Caco-2 (cell line): ENCODE measurements at regions not wholly inside any gene's neighbourhood (a gene's known extent, or its start where the extent isn't known, plus 50 kb on each side); places are given as distances from the start of the nearest gene placed in this dataset.

ENCODE experiments used
- BruUV-seq: library from RNA; stranded (reverse); fragments of 400-500 nt; replicated peaks from 2 replicates; lab custom pipeline; 2021; lab: Mats Ljungman, UMichigan
- CTCF ChIA-PET: fragments of 300-600 bp; sonication (Branson Sonifier 250); formaldehyde crosslinking; loops from one replicate; lab custom pipeline; 2022; ENCODE audit warnings: antibody characterized with exemption; lab: Charles Lee
- POLR2A ChIA-PET: fragments of 300-600 bp; sonication (Branson Sonifier 250); formaldehyde crosslinking; loops from one replicate; lab custom pipeline; 2022; ENCODE audit warnings: antibody characterized with exemption; lab: Charles Lee
- DNase-seq, 2 experiments: peaks; one replicate each; pipeline versions ENCODE4 v3.0.0 to v3.0.0-alpha.2; 2020 to 2022
- H3K27me3 ChIP-seq: replicated peaks from 2 replicates; pipeline ENCODE4 v1.6.0; 2011; ENCODE audit warnings: low read length; ENCODE audit not compliant: control insufficient read depth, insufficient read depth
- H3K36me3 ChIP-seq: 2 replicates; pipeline ENCODE4 v1.5.1; 2011; ENCODE audit warnings: low read length; ENCODE audit not compliant: control insufficient read depth, insufficient read depth
- H3K4me1 ChIP-seq: fragments of 250-450 bp; sonication (Bioruptor Pico); 2 replicates; pipeline ENCODE4 v1.5.1; 2020; ENCODE audit warnings: mild to moderate bottlenecking
- H3K4me3 ChIP-seq: 2 replicates; pipeline ENCODE4 v1.5.1; 2011; ENCODE audit warnings: low read depth, mild to moderate bottlenecking, control low read depth, low read length
- H3K9me3 ChIP-seq: fragments of 250-450 bp; sonication (Bioruptor Pico); 2 replicates; pipeline ENCODE4 v1.5.1; 2020; ENCODE audit warnings: mild to moderate bottlenecking, moderate library complexity
- H3K27ac Mint-ChIP-seq: one replicate; pipeline ENCODE4 v1.8.0; 2022; ENCODE audit warnings: mixed read lengths; ENCODE audit not compliant: unreplicated experiment
- H3K27me3 Mint-ChIP-seq: one replicate; pipeline ENCODE4 v1.8.0; 2022; ENCODE audit warnings: mixed read lengths; ENCODE audit not compliant: insufficient read depth, unreplicated experiment
- H3K36me3 Mint-ChIP-seq: one replicate; pipeline ENCODE4 v1.8.0; 2022; ENCODE audit warnings: mild to moderate bottlenecking, mixed read lengths; ENCODE audit not compliant: insufficient read depth, unreplicated experiment
- H3K4me1 Mint-ChIP-seq: one replicate; pipeline ENCODE4 v1.8.0; 2022; ENCODE audit warnings: low read depth, mixed read lengths; ENCODE audit not compliant: unreplicated experiment
- H3K4me3 Mint-ChIP-seq: one replicate; pipeline ENCODE4 v1.8.0; 2022; ENCODE audit warnings: mild to moderate bottlenecking, moderate library complexity, mixed read lengths; ENCODE audit not compliant: unreplicated experiment
- H3K9me3 Mint-ChIP-seq: one replicate; pipeline ENCODE4 v1.8.0; 2022; ENCODE audit warnings: mixed read lengths; ENCODE audit not compliant: unreplicated experiment
- intact Hi-C: fragments of 100-400 bp; cut with micrococcal nuclease; formaldehyde crosslinking; loops from one replicate; pipeline ENCODE4 v1.10.0; 2022; ENCODE audit not compliant: unreplicated experiment
- TF ChIP-seq, protein P1 (sequence below), 2 experiments: fragments of 200-600 bp in 1 of 2; IDR thresholded peaks; 1 replicate in 1 of 2; 2 replicates in 1 of 2; pipeline versions ENCODE4 v1.5.1 to v1.8.0; 2011 to 2022; ENCODE audit warnings: antibody characterized with exemption in 1 of 2, control low read depth in 1 of 2, inconsistent platforms in 1 of 2, low read depth in 1 of 2, low read length in 1 of 2, mild to moderate bottlenecking in 1 of 2, moderate library complexity in 1 of 2; ENCODE audit not compliant: insufficient read depth in 1 of 2, severe bottlenecking in 1 of 2, unreplicated experiment in 1 of 2

DNA sequence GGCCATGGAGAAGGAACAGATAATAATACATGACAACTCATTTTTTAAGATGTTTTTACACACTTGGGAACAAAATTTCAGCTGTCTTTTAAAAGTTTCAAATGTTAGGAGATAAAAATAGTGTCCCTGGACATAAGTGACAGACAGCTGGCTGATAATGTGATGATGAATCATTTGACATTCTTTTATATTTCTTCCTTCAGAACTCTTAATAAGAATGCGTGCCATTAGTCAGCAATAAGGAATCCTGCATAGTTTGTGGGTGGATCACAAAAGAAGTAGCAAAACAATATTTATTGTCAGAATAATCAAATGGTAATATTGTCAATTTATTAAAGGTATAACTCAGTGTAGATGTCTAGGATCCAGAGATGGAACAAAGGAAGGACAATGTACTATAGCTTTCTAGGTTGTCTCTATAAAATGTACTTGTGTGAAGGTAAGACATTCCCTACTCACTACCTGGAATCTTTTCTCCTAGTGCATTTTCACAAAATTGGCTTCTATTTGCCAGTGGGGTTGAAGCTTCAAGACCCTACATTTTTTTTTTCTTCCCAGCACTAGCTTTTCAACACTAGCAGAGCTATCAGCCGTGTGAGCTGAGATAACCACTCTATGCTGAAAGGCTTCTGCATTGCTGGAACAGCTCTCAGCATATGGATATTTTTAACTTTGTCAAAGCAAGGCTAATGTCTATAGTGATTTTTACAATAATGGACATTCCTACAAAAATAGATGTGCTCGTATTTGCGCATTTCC lies 175.6 kb upstream of the SLITRK6 start:
- Mint-ChIP-seq H3K36me3 (no peaks in the 10 kb centered on the region), H3K4me3 (no peak overlapping the region), H3K4me1 (no peaks in the 10 kb centered on the region), H3K9me3 (no peaks in the 10 kb centered on the region), H3K27ac (no peak overlapping the region), H3K27me3 (peaks cover 4% of the 10 kb centered on the region)
- H3K27me3 ChIP-seq, result no peaks in the 10 kb centered on the region
- H3K36me3 ChIP-seq, result no peaks in the 10 kb centered on the region
- CTCF ChIA-PET, result no interaction called here
- intact Hi-C loops, result loop anchor here (5.0 kb wide), 1 partner anchor 473 kb away; no protein-coding TSS in a partner anchor
- H3K4me3 ChIP-seq, result no peak overlapping the region
- no TSS peak for BruUV-seq
- H3K4me1 ChIP-seq, result no peaks in the 10 kb centered on the region
- TF ChIP-seq, protein P1, sequence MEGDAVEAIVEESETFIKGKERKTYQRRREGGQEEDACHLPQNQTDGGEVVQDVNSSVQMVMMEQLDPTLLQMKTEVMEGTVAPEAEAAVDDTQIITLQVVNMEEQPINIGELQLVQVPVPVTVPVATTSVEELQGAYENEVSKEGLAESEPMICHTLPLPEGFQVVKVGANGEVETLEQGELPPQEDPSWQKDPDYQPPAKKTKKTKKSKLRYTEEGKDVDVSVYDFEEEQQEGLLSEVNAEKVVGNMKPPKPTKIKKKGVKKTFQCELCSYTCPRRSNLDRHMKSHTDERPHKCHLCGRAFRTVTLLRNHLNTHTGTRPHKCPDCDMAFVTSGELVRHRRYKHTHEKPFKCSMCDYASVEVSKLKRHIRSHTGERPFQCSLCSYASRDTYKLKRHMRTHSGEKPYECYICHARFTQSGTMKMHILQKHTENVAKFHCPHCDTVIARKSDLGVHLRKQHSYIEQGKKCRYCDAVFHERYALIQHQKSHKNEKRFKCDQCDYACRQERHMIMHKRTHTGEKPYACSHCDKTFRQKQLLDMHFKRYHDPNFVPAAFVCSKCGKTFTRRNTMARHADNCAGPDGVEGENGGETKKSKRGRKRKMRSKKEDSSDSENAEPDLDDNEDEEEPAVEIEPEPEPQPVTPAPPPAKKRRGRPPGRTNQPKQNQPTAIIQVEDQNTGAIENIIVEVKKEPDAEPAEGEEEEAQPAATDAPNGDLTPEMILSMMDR (IDR thresholded peaks at IDR 0.05; ENCODE audit: insufficient read depth in 1 of 2, low read depth in 1 of 2, low read length in 1 of 2, severe bottlenecking in 1 of 2, unreplicated experiment in 1 of 2), result no peak
- no peak for DNase-seq
- H3K9me3 ChIP-seq, result no peaks in the 10 kb centered on the region
- POLR2A ChIA-PET, result no interaction called here

DNA sequence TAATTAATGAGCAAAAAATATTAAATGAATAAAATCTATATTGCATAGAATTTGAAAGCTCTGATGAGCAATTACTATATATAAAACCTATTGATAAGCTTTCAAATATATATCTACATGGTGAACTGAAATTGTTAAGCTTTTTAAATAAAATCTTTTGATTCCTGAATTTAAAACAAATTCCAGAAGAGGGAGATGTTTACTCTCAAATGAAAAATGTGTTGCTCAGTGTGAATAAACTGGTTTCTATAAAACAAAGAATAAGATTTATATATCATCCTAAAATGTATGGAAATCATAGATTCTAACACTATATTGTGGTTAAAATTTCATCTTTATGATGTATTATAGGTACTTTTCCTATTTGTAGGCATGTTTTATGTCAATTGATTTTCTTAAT lies 171.5 kb upstream of the SLITRK6 start:
- TF ChIP-seq, protein P1 (IDR thresholded peaks at IDR 0.05; ENCODE audit: insufficient read depth in 1 of 2, low read depth in 1 of 2, low read length in 1 of 2, severe bottlenecking in 1 of 2, unreplicated experiment in 1 of 2), result no peak
- DNase-seq, result no peak
- Mint-ChIP-seq H3K4me1 (no peaks in the 10 kb centered on the region), H3K27me3 (peaks cover 4% of the 10 kb centered on the region), H3K36me3 (no peaks in the 10 kb centered on the region), H3K4me3 (no peak overlapping the region), H3K9me3 (no peaks in the 10 kb centered on the region), H3K27ac (no peak overlapping the region)
- BruUV-seq, result no TSS peak
- no peaks in the 10 kb centered on the region for H3K36me3 ChIP-seq
- H3K9me3 ChIP-seq, result no peaks in the 10 kb centered on the region
- ChIA-PET CTCF (no interaction called here), POLR2A (no interaction called here)
- no peaks in the 10 kb centered on the region for H3K4me1 ChIP-seq
- intact Hi-C loops, result loop anchor here (5.0 kb wide), 1 partner anchor 477 kb away; no protein-coding TSS in a partner anchor
- H3K4me3 ChIP-seq, result no peak overlapping the region
- no peaks in the 10 kb centered on the region for H3K27me3 ChIP-seq

DNA sequence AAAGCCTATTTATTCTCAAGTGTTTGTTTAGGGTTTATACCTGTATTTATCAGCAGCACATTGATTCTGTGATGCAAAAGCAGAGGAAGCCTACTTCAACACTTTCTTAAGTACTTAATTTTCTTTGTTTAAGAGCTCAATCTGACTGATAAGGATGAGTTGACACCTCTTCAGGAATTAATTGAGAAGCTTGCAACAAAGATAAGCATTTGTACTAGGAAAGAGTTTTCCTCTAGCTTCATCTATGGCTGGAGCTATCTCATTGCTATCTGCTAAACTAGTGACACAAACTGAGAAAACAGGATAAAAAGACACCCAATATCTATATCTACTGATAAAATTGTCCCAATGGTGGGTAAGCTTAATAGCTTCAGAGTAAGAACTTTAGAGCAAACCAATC lies 170.1 kb upstream of the SLITRK6 start:
- Mint-ChIP-seq H3K27ac (no peak overlapping the region), H3K4me3 (no peak overlapping the region), H3K36me3 (no peaks in the 10 kb centered on the region), H3K9me3 (no peaks in the 10 kb centered on the region), H3K27me3 (peaks cover 4% of the 10 kb centered on the region), H3K4me1 (no peaks in the 10 kb centered on the region)
- Histone ChIP-seq H3K27me3 (no peaks in the 10 kb centered on the region), H3K36me3 (no peaks in the 10 kb centered on the region), H3K4me3 (no peak overlapping the region), H3K4me1 (no peaks in the 10 kb centered on the region), H3K9me3 (no peaks in the 10 kb centered on the region)
- no TSS peak for BruUV-seq
- intact Hi-C loops, result no loop called here
- TF ChIP-seq, protein P1 (IDR thresholded peaks at IDR 0.05; ENCODE audit: insufficient read depth in 1 of 2, low read depth in 1 of 2, low read length in 1 of 2, severe bottlenecking in 1 of 2, unreplicated experiment in 1 of 2), result no peak
- ChIA-PET POLR2A (no interaction called here), CTCF (no interaction called here)
- no peak for DNase-seq
